ENCODE measurements at regions not wholly inside any gene's neighbourhood (a gene's known extent, or its start where the extent isn't known, plus 50 kb on each side); places are given as distances from the start of the nearest gene placed in this dataset.
"Not testable (repeated sequence)": the region's sequence is repeated elsewhere in the genome, so short reads cannot be mapped to it uniquely, and the experiment has no call there.

DNA sequence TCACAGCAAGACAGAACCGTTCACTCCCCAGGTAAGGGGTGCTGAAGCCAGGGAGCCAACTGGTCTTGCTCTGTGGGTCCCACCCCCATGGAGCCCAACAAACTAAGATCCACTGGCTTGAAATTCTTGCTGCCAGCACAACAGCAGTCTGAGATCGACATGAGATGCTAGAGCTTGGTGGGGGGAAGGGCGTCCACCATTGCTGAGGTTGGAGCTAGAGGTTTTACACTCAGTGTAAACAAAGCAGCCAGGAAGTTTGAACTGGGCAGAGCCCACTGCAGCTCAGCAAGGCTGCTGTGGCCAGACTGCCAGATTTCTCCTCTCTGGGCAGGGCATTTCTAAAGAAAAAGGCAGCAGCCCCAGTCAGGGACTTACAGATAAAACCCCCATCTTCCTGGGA is 1419.9 kb upstream of the ADGRL3 start:
- TF ChIP-seq, protein P1, sequence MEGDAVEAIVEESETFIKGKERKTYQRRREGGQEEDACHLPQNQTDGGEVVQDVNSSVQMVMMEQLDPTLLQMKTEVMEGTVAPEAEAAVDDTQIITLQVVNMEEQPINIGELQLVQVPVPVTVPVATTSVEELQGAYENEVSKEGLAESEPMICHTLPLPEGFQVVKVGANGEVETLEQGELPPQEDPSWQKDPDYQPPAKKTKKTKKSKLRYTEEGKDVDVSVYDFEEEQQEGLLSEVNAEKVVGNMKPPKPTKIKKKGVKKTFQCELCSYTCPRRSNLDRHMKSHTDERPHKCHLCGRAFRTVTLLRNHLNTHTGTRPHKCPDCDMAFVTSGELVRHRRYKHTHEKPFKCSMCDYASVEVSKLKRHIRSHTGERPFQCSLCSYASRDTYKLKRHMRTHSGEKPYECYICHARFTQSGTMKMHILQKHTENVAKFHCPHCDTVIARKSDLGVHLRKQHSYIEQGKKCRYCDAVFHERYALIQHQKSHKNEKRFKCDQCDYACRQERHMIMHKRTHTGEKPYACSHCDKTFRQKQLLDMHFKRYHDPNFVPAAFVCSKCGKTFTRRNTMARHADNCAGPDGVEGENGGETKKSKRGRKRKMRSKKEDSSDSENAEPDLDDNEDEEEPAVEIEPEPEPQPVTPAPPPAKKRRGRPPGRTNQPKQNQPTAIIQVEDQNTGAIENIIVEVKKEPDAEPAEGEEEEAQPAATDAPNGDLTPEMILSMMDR (IDR thresholded peaks at IDR 0.05): not testable (repeated sequence)
- not testable (repeated sequence) for TF ChIP-seq FOXP1 (CRISPR knock-in tag; IDR thresholded peaks at IDR 0.05; ENCODE audit: borderline replicate concordance); SMAD3 (CRISPR knock-in tag; IDR thresholded peaks at IDR 0.05; ENCODE audit: borderline replicate concordance); MYBL2 (CRISPR knock-in tag; IDR thresholded peaks at IDR 0.05); JUN (CRISPR knock-in tag; IDR thresholded peaks at IDR 0.05); NR1H2 (CRISPR knock-in tag; IDR thresholded peaks at IDR 0.05); CREB1 (CRISPR knock-in tag; IDR thresholded peaks at IDR 0.05); ZNF138 (CRISPR knock-in tag; conservative IDR thresholded peaks at IDR 0.05)
- TF ChIP-seq, protein P2, sequence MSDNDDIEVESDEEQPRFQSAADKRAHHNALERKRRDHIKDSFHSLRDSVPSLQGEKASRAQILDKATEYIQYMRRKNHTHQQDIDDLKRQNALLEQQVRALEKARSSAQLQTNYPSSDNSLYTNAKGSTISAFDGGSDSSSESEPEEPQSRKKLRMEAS (CRISPR knock-in tag; IDR thresholded peaks at IDR 0.05): not testable (repeated sequence)
- TF ChIP-seq, protein P3, sequence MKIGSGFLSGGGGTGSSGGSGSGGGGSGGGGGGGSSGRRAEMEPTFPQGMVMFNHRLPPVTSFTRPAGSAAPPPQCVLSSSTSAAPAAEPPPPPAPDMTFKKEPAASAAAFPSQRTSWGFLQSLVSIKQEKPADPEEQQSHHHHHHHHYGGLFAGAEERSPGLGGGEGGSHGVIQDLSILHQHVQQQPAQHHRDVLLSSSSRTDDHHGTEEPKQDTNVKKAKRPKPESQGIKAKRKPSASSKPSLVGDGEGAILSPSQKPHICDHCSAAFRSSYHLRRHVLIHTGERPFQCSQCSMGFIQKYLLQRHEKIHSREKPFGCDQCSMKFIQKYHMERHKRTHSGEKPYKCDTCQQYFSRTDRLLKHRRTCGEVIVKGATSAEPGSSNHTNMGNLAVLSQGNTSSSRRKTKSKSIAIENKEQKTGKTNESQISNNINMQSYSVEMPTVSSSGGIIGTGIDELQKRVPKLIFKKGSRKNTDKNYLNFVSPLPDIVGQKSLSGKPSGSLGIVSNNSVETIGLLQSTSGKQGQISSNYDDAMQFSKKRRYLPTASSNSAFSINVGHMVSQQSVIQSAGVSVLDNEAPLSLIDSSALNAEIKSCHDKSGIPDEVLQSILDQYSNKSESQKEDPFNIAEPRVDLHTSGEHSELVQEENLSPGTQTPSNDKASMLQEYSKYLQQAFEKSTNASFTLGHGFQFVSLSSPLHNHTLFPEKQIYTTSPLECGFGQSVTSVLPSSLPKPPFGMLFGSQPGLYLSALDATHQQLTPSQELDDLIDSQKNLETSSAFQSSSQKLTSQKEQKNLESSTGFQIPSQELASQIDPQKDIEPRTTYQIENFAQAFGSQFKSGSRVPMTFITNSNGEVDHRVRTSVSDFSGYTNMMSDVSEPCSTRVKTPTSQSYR (CRISPR knock-in tag; IDR thresholded peaks at IDR 0.05): not testable (repeated sequence)
- TF ChIP-seq, protein P4, sequence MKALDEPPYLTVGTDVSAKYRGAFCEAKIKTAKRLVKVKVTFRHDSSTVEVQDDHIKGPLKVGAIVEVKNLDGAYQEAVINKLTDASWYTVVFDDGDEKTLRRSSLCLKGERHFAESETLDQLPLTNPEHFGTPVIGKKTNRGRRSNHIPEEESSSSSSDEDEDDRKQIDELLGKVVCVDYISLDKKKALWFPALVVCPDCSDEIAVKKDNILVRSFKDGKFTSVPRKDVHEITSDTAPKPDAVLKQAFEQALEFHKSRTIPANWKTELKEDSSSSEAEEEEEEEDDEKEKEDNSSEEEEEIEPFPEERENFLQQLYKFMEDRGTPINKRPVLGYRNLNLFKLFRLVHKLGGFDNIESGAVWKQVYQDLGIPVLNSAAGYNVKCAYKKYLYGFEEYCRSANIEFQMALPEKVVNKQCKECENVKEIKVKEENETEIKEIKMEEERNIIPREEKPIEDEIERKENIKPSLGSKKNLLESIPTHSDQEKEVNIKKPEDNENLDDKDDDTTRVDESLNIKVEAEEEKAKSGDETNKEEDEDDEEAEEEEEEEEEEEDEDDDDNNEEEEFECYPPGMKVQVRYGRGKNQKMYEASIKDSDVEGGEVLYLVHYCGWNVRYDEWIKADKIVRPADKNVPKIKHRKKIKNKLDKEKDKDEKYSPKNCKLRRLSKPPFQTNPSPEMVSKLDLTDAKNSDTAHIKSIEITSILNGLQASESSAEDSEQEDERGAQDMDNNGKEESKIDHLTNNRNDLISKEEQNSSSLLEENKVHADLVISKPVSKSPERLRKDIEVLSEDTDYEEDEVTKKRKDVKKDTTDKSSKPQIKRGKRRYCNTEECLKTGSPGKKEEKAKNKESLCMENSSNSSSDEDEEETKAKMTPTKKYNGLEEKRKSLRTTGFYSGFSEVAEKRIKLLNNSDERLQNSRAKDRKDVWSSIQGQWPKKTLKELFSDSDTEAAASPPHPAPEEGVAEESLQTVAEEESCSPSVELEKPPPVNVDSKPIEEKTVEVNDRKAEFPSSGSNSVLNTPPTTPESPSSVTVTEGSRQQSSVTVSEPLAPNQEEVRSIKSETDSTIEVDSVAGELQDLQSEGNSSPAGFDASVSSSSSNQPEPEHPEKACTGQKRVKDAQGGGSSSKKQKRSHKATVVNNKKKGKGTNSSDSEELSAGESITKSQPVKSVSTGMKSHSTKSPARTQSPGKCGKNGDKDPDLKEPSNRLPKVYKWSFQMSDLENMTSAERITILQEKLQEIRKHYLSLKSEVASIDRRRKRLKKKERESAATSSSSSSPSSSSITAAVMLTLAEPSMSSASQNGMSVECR (CRISPR knock-in tag; IDR thresholded peaks at IDR 0.05; ENCODE audit: borderline replicate concordance): not testable (repeated sequence)

Data from WTC11 (cell line).